ENCODE measurements at regions not wholly inside any gene's neighbourhood (a gene's known extent, or its start where the extent isn't known, plus 50 kb on each side); places are given as distances from the start of the nearest gene placed in this dataset.

DNA sequence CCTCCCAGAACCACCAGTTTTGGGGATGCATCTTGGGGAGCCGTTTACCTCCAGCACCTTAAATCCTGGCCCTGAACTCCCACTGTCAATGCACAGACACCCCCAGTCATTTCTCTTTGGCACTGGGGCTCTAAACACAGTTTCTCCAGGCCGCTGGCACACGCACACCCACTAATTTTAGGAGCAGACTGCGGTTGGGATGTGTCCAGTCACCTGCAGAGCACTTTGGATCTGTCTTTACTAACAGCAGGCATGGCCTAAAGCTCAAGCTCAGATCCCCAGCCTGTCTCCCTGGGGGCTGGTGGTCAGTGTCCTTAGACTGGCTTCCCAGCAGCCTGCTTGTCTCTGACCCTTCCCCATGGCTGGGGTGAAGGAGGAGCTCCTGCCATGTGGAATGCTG is 49.9 kb downstream of the SYNE3 start:
- no peak for DNase-seq

DNA sequence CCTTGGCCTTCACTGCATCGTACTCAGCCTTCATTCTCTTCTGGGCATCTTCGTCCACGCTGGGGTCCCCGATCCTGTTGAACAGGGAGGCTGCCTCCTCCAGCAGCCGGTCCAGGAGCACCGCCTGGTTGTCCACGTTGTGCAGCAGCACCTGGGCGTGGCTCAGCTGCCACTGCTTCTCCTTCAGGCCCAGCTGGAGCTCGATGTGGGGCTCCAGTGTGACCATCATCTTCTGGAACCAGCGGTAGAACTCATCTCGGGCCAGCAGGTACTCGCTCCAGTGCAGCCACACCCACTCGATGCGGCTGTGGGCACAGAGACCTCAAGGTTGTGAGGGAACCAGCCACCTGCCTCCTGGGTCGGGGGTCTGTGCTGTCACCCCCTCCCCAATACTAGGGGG is 50.5 kb downstream of the SYNE3 start:
- no peak for DNase-seq

DNA sequence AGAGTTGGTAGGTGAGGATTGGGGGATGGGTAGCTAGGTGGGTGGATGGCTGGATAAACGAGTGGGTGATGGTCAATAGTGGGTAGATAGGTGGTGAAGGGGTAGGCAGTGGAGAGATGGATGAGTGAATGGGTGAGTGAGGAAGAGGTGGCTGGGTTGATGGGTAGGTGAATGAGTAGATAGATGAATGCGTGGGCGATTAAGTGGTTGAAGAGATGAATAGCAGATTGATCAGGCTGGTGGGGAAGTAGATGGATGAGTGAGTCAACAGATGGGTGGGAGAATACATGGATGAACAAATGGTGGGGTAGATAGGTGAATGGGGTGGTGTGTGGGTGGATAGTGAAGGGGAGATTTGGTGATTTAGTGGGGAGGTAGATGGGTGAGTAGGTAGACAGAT is 51.1 kb downstream of the SYNE3 start:
- DNase-seq = no peak

DNA sequence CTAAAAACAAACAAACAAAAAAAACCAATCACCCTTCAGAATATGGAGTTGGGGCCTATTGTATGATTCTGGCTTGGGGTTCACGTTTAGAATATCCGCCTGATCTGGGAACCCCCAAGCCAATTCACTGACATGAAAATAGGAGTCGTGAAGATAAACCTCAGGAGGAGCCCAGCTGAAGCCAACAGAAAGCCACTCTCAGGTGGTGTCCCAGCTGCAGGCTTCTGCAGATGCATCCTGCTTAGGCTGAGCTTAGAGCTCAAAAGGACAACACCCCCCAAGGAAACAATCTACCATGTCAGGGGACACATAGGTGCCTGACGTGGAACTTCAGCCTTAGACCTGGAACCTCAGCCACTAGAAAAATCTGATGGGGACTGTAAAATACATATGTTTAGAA is 51.9 kb downstream of the SYNE3 start:
- peak in 1 of 2 experiments; percentile 33 for DNase-seq

DNA sequence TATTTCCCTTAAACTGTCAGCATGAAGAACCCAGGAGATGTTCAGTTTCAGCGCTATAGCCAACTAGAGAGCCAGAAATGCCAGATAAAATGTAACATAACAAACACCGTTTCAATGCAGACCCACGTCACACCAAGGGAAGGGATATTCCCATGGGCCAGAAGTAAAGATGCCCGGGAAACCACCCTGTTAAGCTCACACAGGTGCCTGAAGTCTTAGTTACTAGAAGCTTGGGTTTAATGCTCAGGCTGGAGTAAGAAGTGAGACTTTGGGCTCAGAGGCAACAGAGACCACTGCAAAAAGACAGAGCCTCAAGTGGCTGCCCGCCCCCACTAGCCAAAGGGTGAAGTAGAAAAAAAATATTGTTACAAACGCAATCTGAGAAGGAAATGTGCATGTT is 52.3 kb downstream of the SYNE3 start:
- no peak for DNase-seq

DNA sequence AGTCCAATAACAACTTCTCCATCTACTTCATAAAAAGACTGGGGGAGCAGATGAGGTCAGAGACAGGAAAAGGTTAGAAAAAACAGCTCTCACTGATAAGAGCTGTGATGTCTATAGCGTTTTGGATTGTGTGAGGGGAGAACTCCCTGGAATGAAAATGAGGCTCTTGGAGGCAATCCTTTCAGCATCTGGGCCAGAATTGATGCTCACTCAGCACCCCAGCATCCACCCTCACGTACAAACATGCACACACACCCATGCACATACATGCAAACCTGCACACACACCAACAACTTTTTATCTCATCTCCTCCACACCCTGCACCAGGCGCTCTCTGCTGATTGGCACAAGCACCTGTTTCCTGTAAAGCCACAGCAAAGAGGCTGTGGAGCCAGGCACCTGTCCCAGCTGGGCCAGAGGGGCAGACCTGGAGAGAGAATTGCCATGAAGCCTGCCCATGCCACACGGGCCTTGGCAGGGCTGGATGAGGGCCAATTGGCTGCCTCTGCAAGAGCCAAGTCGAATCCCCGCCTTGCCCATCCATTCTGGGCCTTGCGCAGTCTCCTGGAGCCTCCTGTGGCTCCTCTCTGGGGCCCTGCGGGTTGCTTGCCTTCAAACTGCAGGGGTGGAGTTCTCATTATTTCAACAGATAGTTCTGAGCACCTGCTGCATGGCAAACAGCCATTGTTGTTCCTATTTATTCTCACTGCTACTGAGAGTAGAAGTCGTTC is 53.1 kb downstream of the SYNE3 start:
- DNase-seq = peak; percentile 97 to 100

DNA sequence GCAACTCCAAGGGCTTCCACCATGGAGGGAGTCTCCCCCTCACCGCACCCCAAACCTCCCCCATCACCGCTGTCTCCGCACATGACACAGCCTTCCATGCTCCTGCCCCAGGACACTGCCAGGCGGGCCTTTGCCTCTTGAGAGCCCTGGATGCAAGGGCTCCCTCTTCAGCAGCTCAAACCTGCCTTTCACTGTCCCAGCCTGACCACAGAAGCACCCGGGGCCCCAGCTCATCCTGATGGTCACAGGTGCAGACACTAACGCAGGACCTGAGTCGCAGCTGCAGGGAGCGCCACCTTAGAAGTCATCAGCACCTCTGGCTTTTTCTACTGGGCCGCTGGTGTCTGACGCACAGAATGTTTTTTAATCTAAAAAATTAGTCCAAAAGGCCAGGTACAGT is 54.0 kb downstream of the SYNE3 start:
- DNase-seq = no peak

DNA sequence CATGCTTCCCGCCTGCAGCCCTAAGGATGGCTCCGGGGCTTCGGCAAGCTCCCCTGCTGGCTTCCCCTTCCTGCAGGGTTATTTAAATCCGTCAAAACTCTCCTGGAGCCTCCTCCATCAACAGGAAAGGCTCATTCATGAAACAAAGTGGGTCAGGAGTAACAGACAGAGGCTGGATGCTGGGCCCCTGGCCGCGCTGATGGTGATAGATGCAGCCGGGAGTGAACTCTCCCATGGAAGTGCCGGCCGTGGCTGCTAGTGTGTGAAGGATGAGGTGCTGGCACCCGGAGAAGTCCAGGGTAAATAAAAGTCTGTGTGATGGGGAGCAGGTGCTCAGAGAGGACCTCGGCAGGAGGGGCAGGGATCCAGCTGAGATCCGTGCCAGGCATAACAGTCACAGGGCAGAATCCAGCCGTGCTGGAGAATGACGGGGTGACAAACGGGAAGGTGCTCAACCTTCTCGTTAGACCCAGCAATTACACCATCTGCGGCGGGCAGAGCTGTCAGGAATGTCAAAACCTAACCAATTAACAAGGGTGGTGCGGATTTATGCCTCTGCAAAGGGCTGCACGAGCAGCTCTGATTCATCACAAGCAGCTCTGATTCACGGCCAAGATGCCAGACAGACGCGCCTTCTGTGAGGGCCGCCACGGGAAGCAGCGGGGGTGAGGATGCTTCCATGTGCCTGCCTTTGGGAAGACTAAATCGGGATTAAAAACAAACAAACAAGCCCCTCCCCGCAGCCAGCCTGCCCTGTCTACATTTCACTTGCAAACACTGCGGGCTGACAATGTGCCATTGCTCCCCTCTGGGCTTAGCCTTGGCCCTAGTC is 55.6 kb downstream of the SYNE3 start:
- DNase-seq = peak; percentile 95 to 100

DNA sequence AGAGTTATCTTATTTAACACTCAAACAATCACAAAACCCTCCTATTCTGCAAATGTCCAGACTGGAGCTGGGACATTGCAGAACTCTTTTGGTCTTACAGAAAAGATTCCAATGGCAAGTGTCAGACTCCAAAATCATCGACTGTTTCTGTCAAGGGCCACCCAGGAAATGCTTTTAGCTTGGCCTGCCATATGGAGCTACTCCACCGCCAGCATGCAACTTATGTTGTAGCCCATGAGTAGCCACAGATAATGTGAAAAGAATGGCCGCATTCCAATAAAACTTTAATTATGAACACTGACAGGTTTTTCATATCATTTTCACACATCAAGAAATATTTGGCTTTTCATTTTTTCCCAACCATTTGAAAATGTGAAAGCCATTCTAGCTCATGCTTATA is 57.5 kb downstream of the SYNE3 start:
- no peak for DNase-seq

DNA sequence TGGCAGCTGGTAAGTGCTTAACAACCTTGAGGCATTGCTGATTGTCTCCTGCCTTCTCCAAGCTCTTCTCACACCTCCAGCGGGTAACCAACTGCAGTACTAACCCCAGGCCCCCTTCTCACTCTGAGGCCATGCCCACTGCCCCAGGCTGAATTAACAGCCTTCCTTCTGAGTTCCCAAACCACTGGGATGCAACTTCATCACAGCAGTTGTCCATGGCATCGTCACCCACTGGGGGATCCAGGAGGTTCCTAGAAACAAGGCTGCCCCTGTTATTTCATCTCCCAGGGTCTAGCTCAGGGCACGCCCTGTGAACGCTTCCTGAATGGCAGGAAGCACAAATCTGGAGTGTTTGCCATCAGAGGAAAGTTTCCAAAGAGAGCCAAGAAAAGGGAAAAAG is 58.0 kb downstream of the SYNE3 start:
- DNase-seq = no peak

DNA sequence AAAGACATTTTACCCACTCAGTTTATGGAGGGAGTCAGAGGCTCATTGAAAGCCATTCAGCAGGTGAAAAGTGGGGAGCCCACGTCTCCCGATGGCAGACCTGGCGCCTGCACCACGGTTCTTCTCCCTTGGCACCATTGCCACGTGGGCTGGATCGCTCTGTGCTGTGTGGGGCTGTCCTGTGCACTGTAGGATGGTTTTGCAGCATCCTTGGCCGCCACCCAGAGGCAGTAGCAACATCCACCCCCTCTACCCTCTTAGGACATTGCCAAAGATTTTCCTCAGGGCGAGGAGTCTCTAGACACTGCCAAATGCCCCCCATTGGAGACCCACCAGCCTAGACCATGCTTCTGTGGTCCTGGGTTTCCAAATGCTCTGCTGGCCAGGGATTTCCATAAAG is 60.2 kb downstream of the SYNE3 start:
- no peak for DNase-seq

DNA sequence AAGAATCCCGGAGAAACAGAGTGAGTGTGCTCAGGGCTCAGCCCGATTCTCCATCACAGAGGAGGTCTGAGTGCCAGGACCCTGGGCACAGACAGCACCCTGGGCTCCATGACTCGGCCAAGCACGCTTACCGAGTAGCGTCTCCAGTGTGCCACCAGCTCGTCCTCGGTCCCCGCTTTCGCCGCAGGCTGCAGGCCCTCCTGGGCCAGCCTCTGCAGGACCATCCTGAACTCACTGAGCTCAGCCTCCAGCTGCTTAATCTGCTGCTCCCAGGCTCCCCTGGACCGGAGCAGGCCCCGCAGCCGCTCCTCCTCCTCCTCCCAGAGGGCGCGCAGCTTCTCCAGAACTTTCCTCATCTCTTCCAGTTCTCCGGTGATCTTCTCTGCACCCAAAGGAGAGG is 61.2 kb downstream of the SYNE3 start:
- no peak for DNase-seq

DNA sequence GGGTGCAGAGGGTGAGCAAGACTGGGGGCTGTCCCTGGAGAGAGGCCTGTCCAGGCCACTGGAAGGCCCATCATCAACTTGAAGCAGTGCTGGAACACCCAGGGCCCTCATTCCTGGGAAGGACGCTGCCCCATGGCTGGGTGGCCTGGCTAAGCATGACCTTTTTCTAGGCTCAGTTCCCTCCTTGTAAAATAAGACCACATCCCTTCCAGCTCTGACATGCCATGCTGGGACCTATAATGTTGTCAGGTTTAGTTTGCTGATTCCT is 62.8 kb downstream of the SYNE3 start:
- DNase-seq = no peak

DNA sequence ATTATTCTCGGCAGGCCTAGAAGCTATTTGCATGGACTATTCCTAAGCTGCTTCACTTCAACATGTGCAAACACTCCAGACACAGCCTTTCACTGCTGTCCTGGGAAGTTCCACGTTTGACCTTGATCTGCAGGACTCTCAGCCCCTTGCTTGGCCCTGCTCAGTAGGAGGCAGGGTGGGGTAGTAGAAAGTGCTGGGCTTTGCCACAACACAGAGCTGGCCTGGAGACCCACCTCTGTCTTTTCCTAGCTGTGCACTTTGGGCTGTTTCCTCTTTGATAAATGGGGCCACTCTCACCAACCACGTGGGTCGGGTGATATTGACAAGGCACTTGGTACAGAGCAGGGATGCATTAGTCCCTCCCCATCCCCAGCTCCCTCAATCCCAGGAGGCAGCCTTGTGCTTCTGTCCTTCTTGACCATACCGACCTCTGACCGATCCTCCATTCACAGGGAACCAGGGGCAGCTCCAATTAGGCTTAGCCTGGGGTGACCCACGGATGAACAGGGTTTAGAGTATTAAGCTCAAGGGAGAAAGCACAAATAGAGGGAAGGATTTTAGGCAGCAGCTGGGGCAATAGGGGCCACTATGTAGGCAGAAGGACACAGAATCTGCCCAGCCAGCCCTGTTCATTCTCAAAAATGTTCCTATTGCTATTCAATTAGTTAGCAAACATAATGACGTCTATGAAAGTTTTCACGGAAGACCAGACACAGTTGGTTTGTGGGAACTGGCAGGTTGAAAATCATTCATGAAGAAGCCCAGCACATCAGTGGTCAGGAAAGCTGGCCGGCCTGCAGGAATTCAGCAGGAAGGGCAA is 63.3 kb downstream of the SYNE3 start:
- DNase-seq = no peak

DNA sequence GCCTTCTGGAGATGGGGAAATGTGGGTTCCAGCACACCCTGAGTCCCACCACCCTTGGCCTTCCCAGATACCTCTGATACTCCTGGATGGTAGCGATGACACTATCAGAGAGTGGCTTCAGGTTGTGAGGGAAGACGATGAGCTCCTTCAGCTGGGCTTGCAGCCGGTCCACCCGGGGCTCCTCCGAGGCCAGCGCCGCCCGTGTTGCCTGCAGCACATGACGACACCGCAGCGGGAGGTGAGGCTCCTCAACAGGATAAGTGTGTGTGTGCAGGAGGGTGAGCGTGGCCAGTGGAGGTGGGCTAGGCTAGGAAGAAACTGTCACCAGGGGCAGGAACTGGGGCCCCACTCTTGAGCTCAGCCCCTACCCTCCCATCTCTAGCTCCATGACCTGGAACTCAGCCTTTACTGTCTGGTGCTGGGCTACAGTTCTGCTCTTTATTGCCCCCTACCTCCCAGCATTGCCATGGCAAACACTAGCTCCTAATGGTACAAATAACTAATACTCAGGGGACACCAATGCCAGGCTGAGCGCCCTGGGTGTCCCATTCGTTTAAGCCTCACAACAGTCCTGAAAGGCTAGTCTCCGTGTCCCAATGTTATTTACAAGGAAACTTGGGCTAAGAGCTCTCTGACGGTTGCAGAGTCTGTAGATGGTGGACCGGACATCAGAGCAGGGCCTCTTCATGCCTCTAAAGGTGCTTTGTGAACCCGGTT is 64.1 kb downstream of the SYNE3 start:
- DNase-seq = no peak

DNA sequence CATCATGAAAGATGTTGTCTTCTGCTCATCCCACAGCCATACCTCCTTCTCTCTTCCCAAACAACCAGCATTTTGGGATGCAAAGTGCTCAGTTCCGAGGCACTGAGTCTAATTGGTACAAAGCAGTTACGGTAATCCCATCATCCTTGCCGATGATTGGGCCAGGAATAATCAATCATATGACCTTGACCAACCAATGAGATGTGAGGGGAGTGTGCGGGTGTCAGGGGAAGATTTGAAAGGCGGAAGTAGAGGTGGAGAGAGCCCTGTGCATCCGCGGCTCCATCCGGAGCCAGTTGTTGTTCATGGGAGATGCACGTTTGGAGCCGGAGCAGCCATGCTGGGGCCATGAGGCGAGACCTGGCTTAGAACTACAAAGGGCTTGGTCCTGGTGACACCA is 67.3 kb downstream of the SYNE3 start:
- DNase-seq = no peak

DNA sequence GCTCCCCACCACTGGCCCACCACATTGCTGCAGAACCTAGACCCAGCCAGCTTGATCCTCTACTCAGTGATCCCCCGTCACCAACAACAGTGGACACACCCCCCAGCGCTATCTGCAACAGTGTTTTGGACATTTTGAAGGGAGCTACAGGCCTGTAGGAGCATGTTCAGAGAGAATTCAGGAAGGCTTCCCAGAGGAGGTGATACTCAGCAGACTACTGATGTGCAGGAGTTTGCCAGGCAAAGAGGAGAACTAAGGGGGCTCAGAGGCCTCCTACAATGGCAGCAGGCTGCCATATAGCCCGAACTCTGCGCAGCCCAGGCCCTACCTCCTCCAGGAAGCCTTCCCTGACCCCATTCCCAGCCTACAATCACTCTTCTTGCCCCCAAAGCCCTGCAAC is 70.0 kb downstream of the SYNE3 start:
- no peak for DNase-seq

DNA sequence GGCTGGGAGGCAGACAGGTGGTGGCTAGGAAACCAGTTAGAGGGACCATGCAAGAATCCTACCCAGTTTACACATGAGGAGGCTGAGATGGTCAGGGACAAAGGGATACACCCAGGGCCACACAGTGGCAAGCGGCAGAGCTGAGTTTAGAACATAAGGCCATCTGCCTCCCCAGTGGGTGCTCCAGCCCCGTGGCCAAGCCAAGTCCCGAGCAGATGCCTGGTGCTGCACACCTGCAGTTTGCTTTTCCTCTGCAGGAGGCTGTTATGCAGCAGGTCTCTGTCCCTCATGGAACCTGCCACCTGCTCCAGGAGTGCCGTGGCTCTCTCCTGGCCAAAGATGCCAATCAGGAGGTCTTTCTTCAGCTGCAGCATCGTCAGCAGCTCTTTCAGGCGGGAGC is 70.8 kb downstream of the SYNE3 start:
- DNase-seq = peak; percentile 76 to 93

DNA sequence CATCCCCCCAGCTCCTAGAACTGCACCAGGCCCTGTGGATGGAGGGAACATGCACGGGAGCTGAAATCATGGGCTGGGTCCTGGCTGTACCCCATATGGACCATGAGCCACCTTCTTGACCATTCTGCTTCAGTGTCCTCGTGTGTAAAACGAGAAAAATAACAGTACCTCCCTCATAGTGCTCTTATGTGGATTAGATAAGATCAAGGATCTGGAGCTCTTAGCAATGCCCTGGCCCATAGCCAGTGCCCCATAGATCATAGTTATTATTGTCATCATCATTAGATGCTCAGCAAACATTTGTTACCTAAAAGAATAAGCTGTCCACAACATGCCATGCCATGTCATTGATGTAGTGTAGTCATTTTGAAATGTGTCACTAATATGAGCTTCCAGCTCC is 71.3 kb downstream of the SYNE3 start:
- DNase-seq = peak in 1 of 2 experiments; percentile 60

DNA sequence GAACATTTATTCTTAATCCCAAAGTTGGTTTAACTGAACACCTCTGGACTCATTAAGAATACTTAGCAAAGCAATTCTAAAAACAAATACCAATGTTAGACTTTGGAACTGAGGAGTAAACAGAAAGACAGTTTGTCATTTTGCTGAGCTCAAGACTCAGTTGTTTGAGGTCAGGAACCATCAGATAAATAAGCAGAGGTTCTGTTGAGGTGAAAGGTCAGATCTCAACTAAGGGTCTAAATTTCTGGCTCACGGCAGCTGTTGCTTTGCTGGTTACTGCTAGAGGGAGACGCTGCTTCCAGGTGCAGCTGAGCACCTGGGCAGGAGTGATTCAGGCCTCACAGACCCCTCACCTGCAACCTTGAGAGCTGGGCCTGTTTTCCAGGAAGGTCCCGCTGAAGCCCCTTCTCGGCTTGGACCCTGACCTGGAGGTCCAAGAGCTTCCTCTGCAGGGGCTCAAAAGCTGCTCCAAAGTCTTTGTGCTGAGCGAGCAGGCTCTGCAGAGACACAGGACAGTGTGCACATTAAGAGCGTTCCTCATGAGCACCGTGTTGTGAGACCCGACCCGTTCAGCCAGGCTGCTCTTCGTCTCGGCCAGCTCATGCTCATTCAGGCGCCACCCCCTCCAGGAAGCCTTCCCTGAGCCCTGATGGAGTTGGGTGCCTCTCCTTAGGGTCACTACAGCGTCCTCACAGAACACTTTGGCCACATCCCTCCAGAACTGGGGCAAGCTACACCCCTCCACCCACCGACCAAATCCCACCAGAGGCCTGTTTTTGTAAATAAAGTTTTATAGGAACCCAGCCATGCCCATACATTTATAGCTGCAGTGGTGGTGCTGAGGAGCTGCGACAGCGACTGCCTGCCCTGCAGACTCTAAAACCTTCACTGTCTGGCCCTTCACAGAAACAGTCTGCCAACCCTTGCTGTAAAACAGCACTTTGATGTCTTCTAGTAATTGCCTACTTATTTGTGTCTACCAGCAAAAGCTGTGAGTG is 72.0 kb downstream of the SYNE3 start:
- no peak for DNase-seq

DNA sequence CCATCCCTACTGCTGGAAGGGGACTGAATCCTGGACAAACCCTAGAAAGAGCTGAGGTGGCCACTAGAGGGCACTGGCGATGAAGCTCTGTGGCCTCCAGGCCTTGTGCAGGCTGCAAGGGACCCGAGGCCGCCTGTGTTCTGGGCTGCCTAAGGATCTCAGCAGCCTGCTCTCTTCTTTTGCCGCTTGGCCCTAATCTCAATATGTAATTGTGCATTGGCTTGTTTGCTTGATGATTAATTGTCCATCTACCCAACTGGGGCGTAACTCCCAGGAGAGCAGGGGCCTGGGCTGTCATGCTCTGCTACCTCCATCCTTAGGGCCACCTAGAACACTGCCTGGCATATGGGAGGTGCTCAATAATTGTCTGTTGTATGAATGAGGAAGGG is 73.8 kb downstream of the SYNE3 start:
- DNase-seq = peak; percentile 90

Data from NCI-H2081 (cell line).